ENCODE measurements at regions not wholly inside any gene's neighbourhood (a gene's known extent, or its start where the extent isn't known, plus 50 kb on each side); places are given as distances from the start of the nearest gene placed in this dataset.

- ATAC-seq (no peak), FAIRE-seq (no peak), DNase-seq (ENCODE audit: low read depth, low spot score) (no peak)
- Histone ChIP-seq H2AFZ (ENCODE audit: control insufficient read depth, low read depth, low read length) (no peak overlapping the region), H3K27ac (ENCODE audit: control insufficient read depth, insufficient read depth) (no peak overlapping the region), H3K4me1 (ENCODE audit: control insufficient read depth, insufficient read depth, low read length) (no peaks in the 10 kb centered on the region), H3K4me3 (no peak overlapping the region), H3K79me2 (ENCODE audit: control insufficient read depth, insufficient read depth, low read length) (no peaks in the 10 kb centered on the region), H3K27me3 (replicated peaks in 1 of 2; ENCODE audit: control insufficient read depth in 2 of 2, insufficient read depth in 2 of 2, low read length in 1 of 2) (no peaks in the 10 kb centered on the region), H3K9me3 (replicated peaks; ENCODE audit: control insufficient read depth, insufficient read depth, low read length) (no peaks in the 10 kb centered on the region), H3K9ac (ENCODE audit: control insufficient read depth, insufficient read depth, low read length) (no peak overlapping the region), H4K20me1 (ENCODE audit: control insufficient read depth, insufficient read depth) (no peaks in the 10 kb centered on the region), H3K4me2 (ENCODE audit: control insufficient read depth, insufficient read depth) (no peak overlapping the region), H3K36me3 (ENCODE audit: control insufficient read depth in 2 of 2, insufficient read depth in 2 of 2, low read length in 1 of 2) (no peaks in the 10 kb centered on the region)
- intact Hi-C loops (cut with micrococcal nuclease; ENCODE audit: unreplicated experiment) (no loop called here), in situ Hi-C loops (cut with MboI) (no loop called here)
- WGBS (ENCODE audit: insufficient coverage, insufficient replicate concordance, low lambda C conversion rate, missing lambda C conversion rate): 32% methylated on average over 1 of the region's 1 CpG
- BruUV-seq (replicated peaks): no TSS peak
- ChIA-PET CTCF (no interaction called here), RAD21 (ENCODE audit: unreplicated experiment) (no interaction called here), SMC1A (ENCODE audit: uncharacterized antibody, unreplicated experiment) (no interaction called here), POLR2A (no interaction called here)
- no peak for TF ChIP-seq FOXK2 (IDR thresholded peaks at IDR 0.05)
- no peak for TF ChIP-seq JUND (IDR thresholded peaks at IDR 0.05; ENCODE audit: low read depth, low read length)
- no peak for TF ChIP-seq USF2 (IDR thresholded peaks at IDR 0.05; ENCODE audit: borderline replicate concordance, low read depth, low read length)
Observed at GRCh38 chr12:42936260-42936659, 346.7 kb upstream of the PRICKLE1 start.

- intact Hi-C loops (cut with micrococcal nuclease; ENCODE audit: unreplicated experiment) (no loop called here), in situ Hi-C loops (cut with MboI) (no loop called here)
- H3K27me3 ChIP-seq (replicated peaks in 1 of 2; ENCODE audit: control insufficient read depth in 2 of 2, insufficient read depth in 2 of 2, low read length in 1 of 2): no peaks in the 10 kb centered on the region
- WGBS (ENCODE audit: insufficient coverage, insufficient replicate concordance, low lambda C conversion rate, missing lambda C conversion rate): 0% methylated on average over 2 of the region's 2 CpGs
- ChIA-PET RAD21 (ENCODE audit: unreplicated experiment) (no interaction called here), CTCF (no interaction called here), POLR2A (no interaction called here), SMC1A (ENCODE audit: uncharacterized antibody, unreplicated experiment) (no interaction called here)
- H3K36me3 ChIP-seq (ENCODE audit: control insufficient read depth in 2 of 2, insufficient read depth in 2 of 2, low read length in 1 of 2): no peaks in the 10 kb centered on the region
- no peak for FAIRE-seq
- H2AFZ ChIP-seq (ENCODE audit: control insufficient read depth, low read depth, low read length): no peak overlapping the region
- H3K4me3 ChIP-seq: no peak overlapping the region
- DNase-seq (ENCODE audit: low read depth, low spot score): no peak
- no peak overlapping the region for H3K9ac ChIP-seq (ENCODE audit: control insufficient read depth, insufficient read depth, low read length)
- H3K79me2 ChIP-seq (ENCODE audit: control insufficient read depth, insufficient read depth, low read length): no peaks in the 10 kb centered on the region
- H3K9me3 ChIP-seq (replicated peaks; ENCODE audit: control insufficient read depth, insufficient read depth, low read length): no peaks in the 10 kb centered on the region
- ATAC-seq: no peak
- no peak overlapping the region for H3K4me2 ChIP-seq (ENCODE audit: control insufficient read depth, insufficient read depth)
- H4K20me1 ChIP-seq (ENCODE audit: control insufficient read depth, insufficient read depth): no peaks in the 10 kb centered on the region
- no peaks in the 10 kb centered on the region for H3K4me1 ChIP-seq (ENCODE audit: control insufficient read depth, insufficient read depth, low read length)
- BruUV-seq (replicated peaks): no TSS peak
- H3K27ac ChIP-seq (ENCODE audit: control insufficient read depth, insufficient read depth): no peak overlapping the region
- TF ChIP-seq EGR1 (IDR thresholded peaks at IDR 0.05; ENCODE audit: borderline replicate concordance in 1 of 2, low read depth in 2 of 2, low read length in 2 of 2) (no peak), ZBTB11 (CRISPR knock-in tag; IDR thresholded peaks at IDR 0.05) (no peak), EZH2 (IDR thresholded peaks at IDR 0.05; ENCODE audit: borderline replicate concordance, control insufficient read depth, low read depth, low read length) (no peak), HDGF (IDR thresholded peaks at IDR 0.05) (no peak), GABPA (IDR thresholded peaks at IDR 0.05; ENCODE audit: low read depth) (no peak), KAT2A (conservative IDR thresholded peaks at IDR 0.05; ENCODE audit: control insufficient read depth, low read depth, low read length) (no peak), CEBPZ (IDR thresholded peaks at IDR 0.05; ENCODE audit: low read depth, low read length) (no peak), CHD4 (IDR thresholded peaks at IDR 0.05) (no peak)
Observed at GRCh38 chr12:42935756-42936155, 346.2 kb upstream of the PRICKLE1 start.

Data from GM12878 (cell line).